Effector memory CD4-positive, alpha-beta T cell (primary cell): ENCODE measurements at regions not wholly inside any gene's neighbourhood (a gene's known extent, or its start where the extent isn't known, plus 50 kb on each side); places are given as distances from the start of the nearest gene placed in this dataset.

Experiments
- DNase-seq, 3 donors: peaks; one replicate each; pipeline ENCODE4 v3.0.0-alpha.2; 2020
- H3K27ac ChIP-seq: 2 replicates; pipeline ENCODE4 v1.7.0; 2013; ENCODE audit warnings: mild to moderate bottlenecking, low read length, moderate library complexity; ENCODE audit not compliant: insufficient read depth, poor library complexity, severe bottlenecking
- H3K27me3 ChIP-seq: replicated peaks from 2 replicates; pipeline ENCODE4 v1.7.0; 2013; ENCODE audit warnings: mild to moderate bottlenecking, low read length; ENCODE audit not compliant: insufficient read depth, control insufficient read depth, poor library complexity, severe bottlenecking
- H3K36me3 ChIP-seq: 2 replicates; pipeline ENCODE4 v1.7.0; 2013; ENCODE audit warnings: mild to moderate bottlenecking, low read length, moderate library complexity; ENCODE audit not compliant: control insufficient read depth, insufficient read depth
- H3K4me1 ChIP-seq: 2 replicates; pipeline ENCODE4 v1.7.0; 2013; ENCODE audit warnings: low read length, mild to moderate bottlenecking; ENCODE audit not compliant: control insufficient read depth, insufficient read depth, poor library complexity, severe bottlenecking
- H3K4me3 ChIP-seq: 2 replicates; pipeline ENCODE4 v1.7.0; 2013; ENCODE audit warnings: low read length, low read depth, mild to moderate bottlenecking; ENCODE audit not compliant: insufficient read depth, poor library complexity, severe bottlenecking
- H3K9me3 ChIP-seq: 2 replicates; pipeline ENCODE4 v1.7.0; 2013; ENCODE audit warnings: mild to moderate bottlenecking, low read length, moderate library complexity; ENCODE audit not compliant: control insufficient read depth

GRCh38 chr19:28831462-28831861 lies 381.5 kb downstream of the UQCRFS1 start:
- no peaks in the 10 kb centered on the region for H3K4me1 ChIP-seq
- H3K27ac ChIP-seq: no peak overlapping the region
- H3K36me3 ChIP-seq: no peaks in the 10 kb centered on the region
- DNase-seq: no peak
- no peak overlapping the region for H3K4me3 ChIP-seq
- H3K9me3 ChIP-seq: no peaks in the 10 kb centered on the region
- no peaks in the 10 kb centered on the region for H3K27me3 ChIP-seq

DNA sequence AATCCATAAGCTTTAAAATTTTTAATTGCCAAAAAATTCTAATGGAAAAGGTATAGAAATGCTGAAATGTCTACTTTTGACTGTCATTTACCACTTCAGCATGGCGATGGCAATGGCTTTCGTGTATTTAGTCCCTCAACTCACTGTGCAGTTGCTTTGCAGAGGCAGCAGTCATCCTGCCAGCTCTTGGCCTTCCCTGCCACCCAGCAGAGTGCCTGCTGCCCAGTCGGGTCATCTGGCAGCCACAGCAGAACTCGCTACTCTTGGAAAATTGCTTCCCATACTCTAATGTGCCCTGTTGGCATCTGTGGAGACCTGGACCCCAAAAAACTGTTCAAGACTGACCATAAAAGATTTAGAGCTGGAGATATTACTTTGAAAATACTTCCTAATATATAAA lies 383.2 kb downstream of the UQCRFS1 start:
- H3K4me1 ChIP-seq: no peaks in the 10 kb centered on the region
- DNase-seq: no peak
- no peaks in the 10 kb centered on the region for H3K27me3 ChIP-seq
- H3K36me3 ChIP-seq: no peaks in the 10 kb centered on the region
- no peaks in the 10 kb centered on the region for H3K9me3 ChIP-seq
- H3K27ac ChIP-seq: no peak overlapping the region
- H3K4me3 ChIP-seq: no peak overlapping the region

GRCh38 chr19:28829359-28829758 lies 383.6 kb downstream of the UQCRFS1 start:
- Histone ChIP-seq H3K9me3 (no peaks in the 10 kb centered on the region), H3K27me3 (no peaks in the 10 kb centered on the region), H3K36me3 (no peaks in the 10 kb centered on the region), H3K27ac (no peak overlapping the region), H3K4me3 (no peak overlapping the region), H3K4me1 (no peaks in the 10 kb centered on the region)
- no peak for DNase-seq

- Histone ChIP-seq H3K4me3 (no peak overlapping the region), H3K27me3 (no peaks in the 10 kb centered on the region), H3K36me3 (no peaks in the 10 kb centered on the region), H3K9me3 (no peaks in the 10 kb centered on the region), H3K4me1 (no peaks in the 10 kb centered on the region), H3K27ac (no peak overlapping the region)
- no peak for DNase-seq
These were observed 384.6 kb downstream of the UQCRFS1 start for GRCh38 chr19:28828276-28828870.

- H3K4me1 ChIP-seq: no peaks in the 10 kb centered on the region
- no peaks in the 10 kb centered on the region for H3K27me3 ChIP-seq
- no peak for DNase-seq
- no peaks in the 10 kb centered on the region for H3K9me3 ChIP-seq
- H3K36me3 ChIP-seq: no peaks in the 10 kb centered on the region
- no peak overlapping the region for H3K27ac ChIP-seq
- H3K4me3 ChIP-seq: no peak overlapping the region
These were observed 385.6 kb downstream of the UQCRFS1 start for GRCh38 chr19:28827382-28827781.

- Histone ChIP-seq H3K4me1 (no peaks in the 10 kb centered on the region), H3K4me3 (no peak overlapping the region), H3K27ac (no peak overlapping the region), H3K27me3 (no peaks in the 10 kb centered on the region), H3K9me3 (no peaks in the 10 kb centered on the region), H3K36me3 (no peaks in the 10 kb centered on the region)
- DNase-seq: no peak
These were observed 389.5 kb downstream of the UQCRFS1 start for GRCh38 chr19:28823338-28823961.

- H3K9me3 ChIP-seq: no peaks in the 10 kb centered on the region
- no peak for DNase-seq
- no peaks in the 10 kb centered on the region for H3K36me3 ChIP-seq
- H3K4me3 ChIP-seq: no peak overlapping the region
- no peaks in the 10 kb centered on the region for H3K4me1 ChIP-seq
- no peaks in the 10 kb centered on the region for H3K27me3 ChIP-seq
- no peak overlapping the region for H3K27ac ChIP-seq
These were observed 392.7 kb downstream of the UQCRFS1 start for GRCh38 chr19:28820289-28820688.

GRCh38 chr19:28815257-28815656 lies 397.7 kb downstream of the UQCRFS1 start:
- DNase-seq: no peak
- Histone ChIP-seq H3K27me3 (no peaks in the 10 kb centered on the region), H3K36me3 (no peaks in the 10 kb centered on the region), H3K4me1 (no peaks in the 10 kb centered on the region), H3K27ac (no peak overlapping the region), H3K4me3 (no peak overlapping the region), H3K9me3 (no peaks in the 10 kb centered on the region)

DNA sequence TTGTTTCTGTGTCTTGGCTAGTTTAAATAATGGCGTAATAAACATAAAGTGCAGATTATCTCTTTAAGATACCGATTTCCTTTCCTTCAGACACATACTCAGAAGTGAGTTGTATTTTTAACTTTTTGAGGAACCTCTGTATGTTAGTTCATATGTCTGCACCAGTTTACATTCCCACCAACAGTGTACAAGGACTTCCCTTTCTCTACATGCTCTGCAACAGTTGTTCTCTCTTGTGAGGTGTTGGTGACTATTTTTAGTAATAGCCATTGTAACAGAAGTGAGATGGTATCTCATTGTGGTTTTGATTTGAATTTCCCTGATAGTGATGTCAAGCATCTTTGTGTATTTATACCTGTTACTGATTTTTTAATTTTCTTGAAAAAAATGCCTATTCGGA lies 418.6 kb downstream of the UQCRFS1 start:
- Histone ChIP-seq H3K27me3 (no peaks in the 10 kb centered on the region), H3K4me3 (no peak overlapping the region), H3K36me3 (no peaks in the 10 kb centered on the region), H3K9me3 (no peaks in the 10 kb centered on the region), H3K27ac (no peak overlapping the region), H3K4me1 (no peaks in the 10 kb centered on the region)
- no peak for DNase-seq

- no peak overlapping the region for H3K27ac ChIP-seq
- DNase-seq: no peak
- H3K36me3 ChIP-seq: no peaks in the 10 kb centered on the region
- H3K4me1 ChIP-seq: no peaks in the 10 kb centered on the region
- no peaks in the 10 kb centered on the region for H3K9me3 ChIP-seq
- no peaks in the 10 kb centered on the region for H3K27me3 ChIP-seq
- H3K4me3 ChIP-seq: no peak overlapping the region
These were observed 419.4 kb downstream of the UQCRFS1 start for GRCh38 chr19:28793391-28794168.
